Heart left ventricle (tissue), 16 donors: ENCODE measurements at regions not wholly inside any gene's neighbourhood (a gene's known extent, or its start where the extent isn't known, plus 50 kb on each side); places are given as distances from the start of the nearest gene placed in this dataset.

Experiments used
- ATAC-seq, 4 donors: fragments of 200-7000 bp; cut with Tn5 transposase; one replicate each; pipeline ENCODE4 v1.9.1; 2020 to 2022; ENCODE audit warnings: moderate library complexity in 4 of 4, mild to moderate bottlenecking in 3 of 4, moderate number of reproducible peaks in 1 of 4
- DNase-seq, 5 donors: peaks; one replicate each; pipeline ENCODE4 v3.0.0-alpha.2; 2020
- H3K27ac ChIP-seq, 12 donors: fragments of 200-600 bp; sonication (generic) in 4 of 12; one replicate each; pipeline versions ENCODE4 v1.5.0 to v1.8.0; 2016 to 2022; ENCODE audit warnings: mild to moderate bottlenecking in 2 of 12
- H3K27me3 ChIP-seq, 9 donors: fragments of 200-600 bp; sonication (generic) in 2 of 9; one replicate each; pipeline versions ENCODE4 v1.5.1 to v1.8.0; 2016 to 2022; ENCODE audit warnings: mild to moderate bottlenecking in 3 of 9
- H3K36me3 ChIP-seq, 9 donors: fragments of 200-600 bp; sonication (generic) in 2 of 9; one replicate each; pipeline versions ENCODE4 v1.5.0 to v1.8.0; 2018 to 2022; ENCODE audit warnings: mild to moderate bottlenecking in 2 of 9
- H3K4me1 ChIP-seq, 12 donors: fragments of 200-600 bp; sonication (generic) in 4 of 12; one replicate each; pipeline versions ENCODE4 v1.5.0 to v1.8.0; 2016 to 2022; ENCODE audit warnings: mild to moderate bottlenecking in 3 of 12
- H3K4me3 ChIP-seq, 12 donors: fragments of 200-600 bp; sonication (generic) in 4 of 12; one replicate each; pipeline versions ENCODE4 v1.5.0 to v1.8.0; 2017 to 2022; ENCODE audit warnings: mild to moderate bottlenecking in 9 of 12, moderate library complexity in 4 of 12
- H3K9me3 ChIP-seq, 12 donors: fragments of 200-600 bp; sonication (generic) in 4 of 12; one replicate each; pipeline versions ENCODE4 v1.5.0 to v1.8.0; 2016 to 2022; ENCODE audit warnings: mild to moderate bottlenecking in 1 of 12
- CTCF ChIP-seq, 12 donors: fragments of 200-600 bp; sonication (generic) in 4 of 12; IDR thresholded peaks; one replicate each; pipeline versions ENCODE4 v1.5.0 to v1.8.0; 2018 to 2022; ENCODE audit warnings: antibody characterized with exemption in 12 of 12, mild to moderate bottlenecking in 5 of 12
- POLR2A ChIP-seq, 2 donors: fragments of 450-650 bp; IDR thresholded peaks; one replicate each; pipeline ENCODE4 v1.6.1; 2017; ENCODE audit warnings: antibody characterized with exemption in 2 of 2, mild to moderate bottlenecking in 2 of 2, moderate library complexity in 2 of 2
- WGBS, 4 donors: extraction: QIAGEN DNeasy Blood & Tissue Kit in 2 of 4; methylation state at CpG; one replicate each; pipeline versions ENCODE4 v1.1.5 to v1.1.7; 2013 to 2018; 5-methylcytosine and 5-hydroxymethylcytosine counted together
- intact Hi-C, 10 donors: fragments of 100-400 bp; cut with DNase I; formaldehyde crosslinking; loops; one replicate each; pipeline versions ENCODE4 v1.11.1 to v1.14.2; 2022
- donor health status: ischemic (EF 13 %, LVEDD 7.1; RV severe dilation, severe dysfunction).
- donor health status: healthy with polysubstance abuse.
- donor health status: DM: no; HTN: yes; CAD: no.
- donor health status: DM: no; HTN: no; CAD: no.
- donor health status: ischemic (EF 25% LVEDD 6.9; RV normal size, moderate dysfunction).
- donor health status: ischemic (EF 25% LVEDD 5.7; RV mildly dilated, moderate dysfunction).
- donor health status: healthy.
- donor health status: DM: yes; HTN: yes; CAD: no.
- donor health status: ischemic (EF 35%, LVEDD 5.7; RV mildly dilated, moderate dysfunction).
- donor health status: nonischemic (EF 11% LVEDD 7.7; RV severe dilation, severe dysfunction).
- donor health status: DM: yes; HTN: yes; CAD: no.
- donor health status: PGD.
- donor health status: ischemic (EF 29% LVEDD 5.4; RV normal size, mild dysfunction).
- donor health status: nonischemic (EF 23%, LVEDD 6.1; RV moderate dilation, normal function).

GRCh38 chr2:116074161-116074560, 1631.7 kb downstream of the DPP10 start:
- H3K9me3 ChIP-seq: peaks cover 0 to 17% (median 1%) of the 10 kb centered on the region in 12 donors
- no peak overlapping the region for H3K4me3 ChIP-seq

GRCh38 chr2:116088236-116088635, 1645.8 kb downstream of the DPP10 start:
- no peak for ATAC-seq
- intact Hi-C loops: no loop called here
- Histone ChIP-seq H3K4me3 (no peak overlapping the region), H3K9me3 (peaks cover 0 to 12% (median 2%) of the 10 kb centered on the region in 12 donors), H3K27me3 (no peaks in the 10 kb centered on the region), H3K27ac (no peak overlapping the region), H3K4me1 (no peaks in the 10 kb centered on the region), H3K36me3 (no peaks in the 10 kb centered on the region)
- DNase-seq: no peak
- TF ChIP-seq POLR2A (IDR thresholded peaks at IDR 0.05) (no peak), CTCF (IDR thresholded peaks at IDR 0.05) (no peak)
- 20 to 30% (median 23%) methylated on average over 3 of the region's 3 CpGs for WGBS, 4 donors

More at GRCh38 chr2:116074161-116074560, 1631.7 kb downstream of the DPP10 start:
- Histone ChIP-seq H3K4me1 (no peaks in the 10 kb centered on the region), H3K36me3 (no peaks in the 10 kb centered on the region), H3K27me3 (no peaks in the 10 kb centered on the region), H3K27ac (no peak overlapping the region)
- WGBS, 4 donors: 71 to 76% (median 74%) methylated on average over 4 of the region's 4 CpGs
- TF ChIP-seq POLR2A (IDR thresholded peaks at IDR 0.05) (no peak), CTCF (IDR thresholded peaks at IDR 0.05) (no peak)
- DNase-seq: no peak
- intact Hi-C loops: no loop called here
- no peak for ATAC-seq

- TF ChIP-seq POLR2A (IDR thresholded peaks at IDR 0.05) (no peak), CTCF (IDR thresholded peaks at IDR 0.05) (no peak)
- Histone ChIP-seq H3K27ac (no peak overlapping the region), H3K9me3 (peaks cover 0 to 15% (median 2%) of the 10 kb centered on the region in 12 donors), H3K36me3 (no peaks in the 10 kb centered on the region), H3K27me3 (no peaks in the 10 kb centered on the region), H3K4me3 (no peak overlapping the region), H3K4me1 (no peaks in the 10 kb centered on the region)
- DNase-seq (no peak), ATAC-seq (no peak)
- WGBS, 4 donors: 26 to 44% (median 36%) methylated on average over 1 of the region's 1 CpG
- intact Hi-C loops: no loop called here
Observed at GRCh38 chr2:116094196-116094595, 1651.8 kb downstream of the DPP10 start.

GRCh38 chr2:116095636-116096035, 1653.2 kb downstream of the DPP10 start:
- 77 to 90% (median 81%) methylated on average over 4 of the region's 4 CpGs for WGBS, 4 donors
- Histone ChIP-seq H3K36me3 (no peaks in the 10 kb centered on the region), H3K4me3 (no peak overlapping the region), H3K27me3 (no peaks in the 10 kb centered on the region), H3K27ac (no peak overlapping the region), H3K9me3 (peaks cover 0 to 21% (median 0%) of the 10 kb centered on the region in 12 donors), H3K4me1 (no peaks in the 10 kb centered on the region)
- DNase-seq: no peak
- TF ChIP-seq CTCF (IDR thresholded peaks at IDR 0.05) (no peak), POLR2A (IDR thresholded peaks at IDR 0.05) (no peak)
- intact Hi-C loops: no loop called here
- no peak for ATAC-seq
